ENCODE measurements at regions not wholly inside any gene's neighbourhood (a gene's known extent, or its start where the extent isn't known, plus 50 kb on each side); places are given as distances from the start of the nearest gene placed in this dataset.

- intact Hi-C loops (cut with DNase I; ENCODE audit: low total_unique reads), result no loop called here
- H3K4me1 ChIP-seq, result no peaks in the 10 kb centered on the region
- no peaks in the 10 kb centered on the region for H3K9me3 ChIP-seq
- no peak for DNase-seq (ENCODE audit: low spot score in 2 of 2)
- no peak overlapping the region for H3K4me3 ChIP-seq
- H3K36me3 ChIP-seq, result no peaks in the 10 kb centered on the region
- no peaks in the 10 kb centered on the region for H3K27me3 ChIP-seq
- no peak for TF ChIP-seq POLR2AphosphoS5 (IDR thresholded peaks at IDR 0.05)
- no peak for TF ChIP-seq POLR2A (IDR thresholded peaks at IDR 0.05)
- no peak for TF ChIP-seq CTCF (IDR thresholded peaks at IDR 0.05)
- no peak overlapping the region for H3K27ac ChIP-seq
These were observed 80.5 kb upstream of the AFF3 start for GRCh38 chr2:100222844-100223243.

- intact Hi-C loops (cut with DNase I; ENCODE audit: low total_unique reads), result no loop called here
- H3K27me3 ChIP-seq, result no peaks in the 10 kb centered on the region
- no peaks in the 10 kb centered on the region for H3K9me3 ChIP-seq
- TF ChIP-seq POLR2A (IDR thresholded peaks at IDR 0.05) (no peak), CTCF (IDR thresholded peaks at IDR 0.05) (no peak), POLR2AphosphoS5 (IDR thresholded peaks at IDR 0.05) (no peak)
- no peak for DNase-seq (ENCODE audit: low spot score in 2 of 2)
- H3K4me3 ChIP-seq, result no peak overlapping the region
- H3K4me1 ChIP-seq, result peaks cover 0 to 11% of the 10 kb centered on the region in 2 donors
- H3K36me3 ChIP-seq, result no peaks in the 10 kb centered on the region
- H3K27ac ChIP-seq, result no peak overlapping the region
These were observed 76.2 kb upstream of the AFF3 start for GRCh38 chr2:100218552-100218951.

- intact Hi-C loops (cut with DNase I; ENCODE audit: low total_unique reads), result no loop called here
- no peaks in the 10 kb centered on the region for H3K27me3 ChIP-seq
- no peaks in the 10 kb centered on the region for H3K9me3 ChIP-seq
- H3K4me1 ChIP-seq, result peaks cover 0 to 14% of the 10 kb centered on the region in 2 donors
- DNase-seq (ENCODE audit: low spot score in 2 of 2), result no peak
- no peak overlapping the region for H3K4me3 ChIP-seq
- H3K36me3 ChIP-seq, result no peaks in the 10 kb centered on the region
- H3K27ac ChIP-seq, result no peak overlapping the region
- no peak for TF ChIP-seq POLR2AphosphoS5 (IDR thresholded peaks at IDR 0.05)
- TF ChIP-seq CTCF (IDR thresholded peaks at IDR 0.05), result no peak
- TF ChIP-seq POLR2A (IDR thresholded peaks at IDR 0.05), result no peak
These were observed 74.9 kb upstream of the AFF3 start for GRCh38 chr2:100217323-100217722.

- DNase-seq (ENCODE audit: low spot score in 2 of 2), result no peak
- intact Hi-C loops (cut with DNase I; ENCODE audit: low total_unique reads), result no loop called here
- H3K27ac ChIP-seq, result no peak overlapping the region
- H3K27me3 ChIP-seq, result no peaks in the 10 kb centered on the region
- H3K9me3 ChIP-seq, result no peaks in the 10 kb centered on the region
- no peak overlapping the region for H3K4me3 ChIP-seq
- H3K4me1 ChIP-seq, result peaks cover 0 to 14% of the 10 kb centered on the region in 2 donors
- TF ChIP-seq POLR2AphosphoS5 (IDR thresholded peaks at IDR 0.05), result no peak
- TF ChIP-seq POLR2A (IDR thresholded peaks at IDR 0.05), result no peak
- no peak for TF ChIP-seq CTCF (IDR thresholded peaks at IDR 0.05)
- no peaks in the 10 kb centered on the region for H3K36me3 ChIP-seq
These were observed 73.6 kb upstream of the AFF3 start for GRCh38 chr2:100216015-100216414.

- H3K36me3 ChIP-seq, result no peaks in the 10 kb centered on the region
- TF ChIP-seq POLR2AphosphoS5 (IDR thresholded peaks at IDR 0.05) (no peak), POLR2A (IDR thresholded peaks at IDR 0.05) (no peak), CTCF (IDR thresholded peaks at IDR 0.05) (no peak)
- no peak overlapping the region for H3K27ac ChIP-seq
- no peak for DNase-seq (ENCODE audit: low spot score in 2 of 2)
- H3K4me1 ChIP-seq, result peaks cover 0 to 14% of the 10 kb centered on the region in 2 donors
- intact Hi-C loops (cut with DNase I; ENCODE audit: low total_unique reads), result no loop called here
- H3K27me3 ChIP-seq, result no peaks in the 10 kb centered on the region
- H3K9me3 ChIP-seq, result no peaks in the 10 kb centered on the region
- no peak overlapping the region for H3K4me3 ChIP-seq
These were observed 73.0 kb upstream of the AFF3 start for GRCh38 chr2:100215371-100215770.

All from breast epithelium (tissue), 4 donors.